ENCODE measurements at regions not wholly inside any gene's neighbourhood (a gene's known extent, or its start where the extent isn't known, plus 50 kb on each side); places are given as distances from the start of the nearest gene placed in this dataset.

GRCh38 chr13:22825186-22825585 is 355.6 kb upstream of the SGCG start:
- no peak for TF ChIP-seq CTCF (IDR thresholded peaks at IDR 0.05)
- no peak for TF ChIP-seq POLR2AphosphoS5 (IDR thresholded peaks at IDR 0.05)
